Osteocyte (in vitro differentiated cells): ENCODE measurements at regions not wholly inside any gene's neighbourhood (a gene's known extent, or its start where the extent isn't known, plus 50 kb on each side); places are given as distances from the start of the nearest gene placed in this dataset.

Source experiments
- DNase-seq: peaks from one replicate; pipeline ENCODE4 v3.0.0; 2021; ENCODE audit warnings: mixed read lengths; ENCODE audit not compliant: unreplicated experiment; ENCODE audit errors: extremely low spot score
- H3K27ac Mint-ChIP-seq: one replicate; pipeline ENCODE4 v1.8.0; 2021; ENCODE audit warnings: mild to moderate bottlenecking, mixed read lengths; ENCODE audit not compliant: unreplicated experiment
- H3K27me3 Mint-ChIP-seq: one replicate; pipeline ENCODE4 v1.8.0; 2021; ENCODE audit warnings: mixed read lengths; ENCODE audit not compliant: unreplicated experiment
- H3K36me3 Mint-ChIP-seq: one replicate; pipeline ENCODE4 v1.8.0; 2021; ENCODE audit warnings: mixed read lengths; ENCODE audit not compliant: unreplicated experiment
- H3K4me1 Mint-ChIP-seq: one replicate; pipeline ENCODE4 v1.8.0; 2021; ENCODE audit warnings: mixed read lengths; ENCODE audit not compliant: unreplicated experiment
- H3K4me3 Mint-ChIP-seq: one replicate; pipeline ENCODE4 v1.8.0; 2021; ENCODE audit warnings: mild to moderate bottlenecking, moderate library complexity, mixed read lengths; ENCODE audit not compliant: unreplicated experiment
- H3K9me3 Mint-ChIP-seq: one replicate; pipeline ENCODE4 v1.8.0; 2021; ENCODE audit warnings: mixed read lengths; ENCODE audit not compliant: unreplicated experiment
- CTCF ChIP-seq: fragments of 200-600 bp; sonication (generic); IDR thresholded peaks from 2 replicates; pipeline ENCODE4 v1.5.0; 2021; ENCODE audit warnings: antibody characterized with exemption, mild to moderate bottlenecking, moderate library complexity

GRCh38 chr1:30358500-30358899 lies 364.9 kb downstream of the MATN1 start:
- H3K4me1 Mint-ChIP-seq, result no peaks in the 10 kb centered on the region
- no peaks in the 10 kb centered on the region for H3K36me3 Mint-ChIP-seq
- no peak overlapping the region for H3K4me3 Mint-ChIP-seq
- H3K27me3 Mint-ChIP-seq, result peaks cover 3% of the 10 kb centered on the region
- DNase-seq, result no peak
- no peaks in the 10 kb centered on the region for H3K9me3 Mint-ChIP-seq
- H3K27ac Mint-ChIP-seq, result no peak overlapping the region
- no peak for TF ChIP-seq CTCF

GRCh38 chr1:30356839-30357238 lies 366.5 kb downstream of the MATN1 start:
- TF ChIP-seq CTCF, result no peak
- H3K27me3 Mint-ChIP-seq, result peaks cover 3% of the 10 kb centered on the region
- no peak overlapping the region for H3K27ac Mint-ChIP-seq
- no peak for DNase-seq
- no peaks in the 10 kb centered on the region for H3K4me1 Mint-ChIP-seq
- no peaks in the 10 kb centered on the region for H3K9me3 Mint-ChIP-seq
- no peaks in the 10 kb centered on the region for H3K36me3 Mint-ChIP-seq
- H3K4me3 Mint-ChIP-seq, result no peak overlapping the region

GRCh38 chr1:30354410-30354809 lies 369.0 kb downstream of the MATN1 start:
- Mint-ChIP-seq H3K27ac (no peak overlapping the region), H3K27me3 (peaks cover 4% of the 10 kb centered on the region), H3K9me3 (no peaks in the 10 kb centered on the region), H3K4me1 (no peaks in the 10 kb centered on the region), H3K36me3 (no peaks in the 10 kb centered on the region), H3K4me3 (no peak overlapping the region)
- TF ChIP-seq CTCF, result no peak
- DNase-seq, result no peak

GRCh38 chr1:30353637-30354036 lies 369.7 kb downstream of the MATN1 start:
- no peak overlapping the region for H3K4me3 Mint-ChIP-seq
- no peaks in the 10 kb centered on the region for H3K36me3 Mint-ChIP-seq
- TF ChIP-seq CTCF, result no peak
- H3K27ac Mint-ChIP-seq, result no peak overlapping the region
- DNase-seq, result no peak
- H3K27me3 Mint-ChIP-seq, result peaks cover 2% of the 10 kb centered on the region
- peaks cover 6% of the 10 kb centered on the region for H3K9me3 Mint-ChIP-seq
- H3K4me1 Mint-ChIP-seq, result no peaks in the 10 kb centered on the region

GRCh38 chr1:30348147-30348546 lies 375.2 kb downstream of the MATN1 start:
- Mint-ChIP-seq H3K27ac (no peak overlapping the region), H3K9me3 (peaks cover 12% of the 10 kb centered on the region), H3K4me1 (no peaks in the 10 kb centered on the region), H3K36me3 (no peaks in the 10 kb centered on the region), H3K4me3 (no peak overlapping the region), H3K27me3 (peaks cover 2% of the 10 kb centered on the region)
- no peak for TF ChIP-seq CTCF
- DNase-seq, result no peak
